COLO668 (cell line): ENCODE measurements at regions not wholly inside any gene's neighbourhood (a gene's known extent, or its start where the extent isn't known, plus 50 kb on each side); places are given as distances from the start of the nearest gene placed in this dataset.

Source experiments
- DNase-seq: peaks from one replicate; lab custom pipeline; 2025; ENCODE audit not compliant: unreplicated experiment; lab: John Stamatoyannopoulos, UW

DNA sequence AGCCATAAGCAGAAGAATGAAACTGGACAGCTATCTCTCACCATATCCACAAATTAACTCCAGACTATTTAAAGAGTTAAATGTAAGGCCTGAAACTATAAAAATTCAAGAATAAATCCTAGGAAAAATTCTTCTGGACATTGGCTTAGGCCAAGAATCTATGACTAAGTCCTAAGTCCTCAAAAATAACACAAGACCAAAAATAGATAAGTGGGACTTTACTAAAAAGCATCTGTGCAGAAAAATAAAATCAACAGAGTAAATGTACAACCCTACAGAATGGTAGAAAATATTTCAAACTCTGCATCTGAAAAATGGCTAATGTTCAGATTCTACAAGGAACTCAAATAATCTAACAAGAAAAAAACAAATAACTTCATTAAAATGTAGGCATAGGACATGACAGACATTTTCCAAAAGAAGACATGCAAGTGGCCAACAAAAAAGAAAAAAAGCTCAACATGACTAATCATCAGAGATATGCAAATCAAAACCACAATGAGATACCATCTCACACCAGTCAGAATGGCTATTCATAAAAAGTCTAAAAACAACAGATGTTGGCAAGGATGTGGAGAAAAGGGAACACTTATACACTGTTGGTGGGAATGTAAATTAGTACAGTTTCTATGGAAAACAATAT lies 61.0 kb upstream of the PPFIA2 start:
- no peak for DNase-seq

DNA sequence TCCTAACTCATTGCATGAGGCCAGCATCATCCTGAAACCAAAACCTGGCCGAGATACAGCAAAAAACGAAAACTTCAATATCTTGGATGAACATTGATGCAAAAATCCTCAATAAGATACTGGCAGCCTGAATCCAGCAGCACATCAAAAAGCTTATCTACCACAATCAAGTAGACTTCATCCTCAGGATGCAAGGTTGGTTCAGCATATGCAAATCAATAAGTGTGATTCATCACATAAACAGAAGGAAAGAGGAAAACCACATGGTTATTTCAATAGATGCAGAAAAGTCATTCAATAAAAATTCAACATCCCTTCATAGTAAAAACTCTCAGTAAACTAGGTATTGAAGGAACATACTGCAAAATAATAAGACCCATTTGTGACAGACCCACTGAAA lies 56.5 kb upstream of the PPFIA2 start:
- no peak for DNase-seq

DNA sequence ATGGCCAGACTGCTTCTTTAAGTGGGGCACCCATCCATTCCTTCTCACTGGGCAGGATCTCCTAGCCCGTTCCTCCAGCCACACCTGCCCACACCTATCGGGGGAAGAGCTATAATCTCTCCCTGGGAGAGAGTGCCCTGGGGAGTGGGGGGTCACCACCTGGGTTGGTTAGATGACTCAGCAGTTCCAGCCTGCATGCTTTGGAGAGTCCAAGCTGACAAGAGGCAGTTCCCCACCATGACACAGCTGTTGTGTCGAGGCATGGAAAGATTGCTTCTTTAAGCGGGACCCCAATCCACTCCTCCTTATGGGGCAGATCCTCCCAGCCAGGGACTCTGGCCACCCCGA lies 52.6 kb upstream of the PPFIA2 start:
- no peak for DNase-seq

DNA sequence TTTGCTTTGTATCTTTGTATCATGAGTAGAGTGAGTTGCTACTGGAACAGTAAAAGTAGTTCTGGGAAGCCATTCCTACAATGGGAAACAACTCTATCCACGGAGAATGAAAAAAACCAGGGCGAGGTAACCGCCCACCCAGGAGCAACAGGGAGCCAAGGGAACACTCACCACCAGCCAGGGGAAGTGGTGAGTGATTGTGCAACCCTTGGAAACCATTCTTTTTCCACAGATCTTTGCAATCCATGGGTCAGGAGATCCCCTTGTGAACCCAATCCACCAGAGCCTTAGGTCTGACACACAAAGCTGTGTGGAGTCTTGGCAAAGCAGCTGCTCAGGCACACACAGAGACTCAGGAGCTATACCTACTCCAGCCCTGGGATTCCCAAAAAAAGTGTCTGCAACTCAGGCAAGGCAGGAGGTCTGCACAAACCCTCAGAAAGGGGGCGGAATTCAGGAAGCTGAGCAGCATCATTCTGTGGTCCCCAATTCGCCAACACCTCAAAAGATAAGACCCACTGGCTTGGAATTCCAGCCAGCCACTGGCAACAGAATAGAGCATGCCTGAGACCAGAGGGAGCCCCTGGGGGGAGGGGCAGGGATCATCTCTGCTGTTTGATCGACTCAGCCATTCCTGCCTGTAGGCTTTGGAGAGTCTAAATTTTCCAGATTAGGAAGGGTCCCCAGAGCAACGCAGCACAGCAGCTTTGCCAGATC lies 52.1 kb upstream of the PPFIA2 start:
- no peak for DNase-seq

DNA sequence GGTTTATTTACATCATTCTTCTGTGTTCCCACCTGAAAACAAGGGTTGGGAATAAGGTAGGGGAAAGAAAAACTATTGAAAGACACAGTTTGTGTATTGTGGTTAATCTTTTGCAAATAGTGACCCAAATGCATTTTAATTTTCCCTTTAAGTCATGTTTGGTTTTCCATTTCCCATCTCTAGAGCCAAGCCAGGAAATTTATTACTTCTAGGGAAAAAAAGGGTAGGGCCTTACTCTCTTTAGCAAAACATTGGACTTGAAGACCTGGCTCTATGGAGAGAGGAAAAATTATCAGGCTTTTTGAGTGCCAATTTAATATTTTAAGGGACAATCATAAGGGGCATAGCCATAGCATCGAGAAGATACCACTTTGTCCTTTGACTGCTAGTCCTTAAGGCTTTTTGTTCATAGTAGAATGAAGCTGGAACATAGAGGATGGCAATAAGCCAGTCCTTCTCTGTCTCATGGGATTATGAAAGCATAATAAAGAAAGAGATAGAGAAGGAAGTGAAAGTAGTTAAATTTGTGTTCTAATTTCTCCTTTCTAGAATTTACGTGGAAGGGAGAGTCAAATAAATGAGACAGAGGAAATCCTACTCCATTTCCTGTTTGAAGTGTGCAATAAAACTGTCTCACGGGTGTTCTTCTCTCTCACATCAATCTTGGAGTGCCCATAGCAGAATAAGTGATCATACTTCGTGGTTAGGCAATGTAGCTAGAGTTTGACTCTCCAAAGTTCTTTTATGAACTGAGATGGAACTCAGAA lies 50.9 kb upstream of the PPFIA2 start:
- DNase-seq, result no peak

DNA sequence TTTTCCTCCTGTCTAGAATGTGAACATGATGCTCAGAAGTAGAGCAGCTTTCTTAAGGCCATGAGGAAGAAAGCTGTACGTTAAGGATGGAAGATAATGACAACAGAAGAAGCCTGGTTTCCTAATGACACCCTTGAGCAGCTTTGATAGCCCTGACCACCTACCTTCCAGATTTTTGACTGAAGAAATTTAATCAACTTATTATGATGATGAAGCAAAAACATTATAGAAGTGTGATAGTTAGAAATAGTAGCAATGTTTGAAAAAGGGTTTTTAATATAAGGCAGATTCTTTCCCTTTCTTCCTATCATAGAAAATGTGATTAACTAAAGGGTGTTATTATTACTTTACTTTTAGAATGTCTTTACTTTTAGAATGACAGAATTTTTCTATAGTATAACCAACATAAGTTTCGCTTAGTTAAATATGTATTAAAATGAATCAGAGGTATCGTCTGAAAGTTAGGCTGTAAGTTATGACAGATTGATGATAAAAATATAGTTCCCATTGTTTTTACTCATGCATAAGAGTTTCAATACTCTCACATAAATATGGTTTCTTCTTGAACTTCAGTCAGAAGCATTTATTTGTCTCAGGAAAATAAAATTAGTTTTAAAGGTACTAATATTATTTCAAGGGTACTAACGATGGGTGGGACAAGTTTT lies 50.1 kb upstream of the PPFIA2 start:
- DNase-seq, result no peak
